Stimulated activated CD4-positive, alpha-beta T cell treated with anti-CD3 and anti-CD28 coated beads, Interleukin-2, amount 100 ng/mL, for 4 hours (primary cell): ENCODE measurements at regions not wholly inside any gene's neighbourhood (a gene's known extent, or its start where the extent isn't known, plus 50 kb on each side); places are given as distances from the start of the nearest gene placed in this dataset.

Experiments used
- DNase-seq: peaks from one replicate; pipeline ENCODE4 v3.0.0-alpha.2; 2020; ENCODE audit warnings: low read depth

GRCh38 chr2:30371028-30371689 is 75.9 kb upstream of the LCLAT1 start:
- no peak for DNase-seq

DNA sequence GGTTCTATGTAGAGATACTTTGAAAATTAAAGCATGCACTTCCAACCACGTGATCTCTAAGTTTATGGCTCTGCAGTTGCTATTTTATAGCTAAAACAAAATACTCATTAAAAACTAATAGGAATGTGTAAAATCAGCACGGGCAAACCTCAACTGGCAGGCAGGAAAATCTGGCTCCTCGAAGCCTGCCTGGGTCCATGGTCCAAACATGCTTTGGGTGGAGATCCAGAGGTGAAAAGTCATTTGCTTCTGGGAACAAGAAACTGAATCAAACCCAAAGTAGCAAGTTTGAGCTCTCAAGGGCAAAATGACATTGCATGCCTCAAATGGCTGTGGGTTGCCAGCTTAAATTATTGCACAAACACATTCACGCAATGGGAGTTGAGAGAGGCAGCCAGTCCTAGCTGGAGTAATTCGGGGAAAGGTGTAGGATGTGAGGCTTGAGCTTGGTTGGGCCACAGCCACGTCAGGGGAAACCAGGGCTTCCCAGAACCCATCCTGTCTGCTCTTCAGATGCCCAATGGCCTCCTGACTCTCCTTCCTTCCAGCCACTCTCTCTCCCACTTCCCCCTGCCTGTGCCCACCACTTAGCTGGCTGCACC is 75.2 kb upstream of the LCLAT1 start:
- no peak for DNase-seq

- no peak for DNase-seq
Measured at GRCh38 chr2:30372826-30373225, 74.2 kb upstream of the LCLAT1 start.

- no peak for DNase-seq
Measured at GRCh38 chr2:30373881-30374302, 73.2 kb upstream of the LCLAT1 start.

DNA sequence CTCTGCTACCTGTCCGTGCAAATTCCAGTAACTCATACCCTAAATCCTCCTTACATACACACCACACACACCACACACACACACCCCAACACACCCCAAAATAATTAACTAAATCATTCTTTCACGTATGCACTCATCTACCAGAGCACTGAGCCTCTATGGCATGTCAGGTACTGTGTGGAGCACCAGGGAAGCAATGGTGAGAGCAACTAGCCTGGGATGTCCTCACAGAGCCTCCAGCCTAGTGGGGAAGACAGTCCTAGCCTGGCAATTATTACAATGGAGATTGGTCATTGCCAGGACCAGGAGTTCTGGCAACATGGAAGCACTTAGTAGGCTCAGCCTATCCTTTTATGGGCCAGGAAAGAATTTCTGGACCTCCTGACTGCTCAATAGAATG is 72.7 kb upstream of the LCLAT1 start:
- no peak for DNase-seq

- DNase-seq, result no peak
Measured at GRCh38 chr2:30375915-30376314, 71.1 kb upstream of the LCLAT1 start.

GRCh38 chr2:30379481-30379880 is 67.6 kb upstream of the LCLAT1 start:
- no peak for DNase-seq

DNA sequence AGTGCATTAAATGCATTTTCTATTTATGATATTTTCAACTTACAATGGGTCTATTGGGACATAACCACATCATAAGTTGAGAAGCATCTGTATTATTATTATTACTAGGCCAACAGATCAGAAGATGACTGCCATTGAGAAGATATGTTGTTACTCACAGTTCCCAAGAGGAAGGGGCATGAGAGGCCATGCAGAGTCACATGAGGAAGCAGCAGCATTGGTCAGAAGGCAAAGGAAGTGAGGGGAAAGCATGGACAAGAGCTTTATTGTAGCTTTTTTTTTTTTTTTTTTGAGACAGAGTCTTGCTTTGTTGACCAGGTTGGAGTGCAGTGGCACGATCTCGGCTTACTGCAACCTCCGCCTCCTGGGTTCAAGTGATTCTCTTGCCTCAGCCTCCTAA is 66.2 kb upstream of the LCLAT1 start:
- DNase-seq, result no peak

- DNase-seq, result no peak
Measured at GRCh38 chr2:30382162-30382783, 64.8 kb upstream of the LCLAT1 start.

DNA sequence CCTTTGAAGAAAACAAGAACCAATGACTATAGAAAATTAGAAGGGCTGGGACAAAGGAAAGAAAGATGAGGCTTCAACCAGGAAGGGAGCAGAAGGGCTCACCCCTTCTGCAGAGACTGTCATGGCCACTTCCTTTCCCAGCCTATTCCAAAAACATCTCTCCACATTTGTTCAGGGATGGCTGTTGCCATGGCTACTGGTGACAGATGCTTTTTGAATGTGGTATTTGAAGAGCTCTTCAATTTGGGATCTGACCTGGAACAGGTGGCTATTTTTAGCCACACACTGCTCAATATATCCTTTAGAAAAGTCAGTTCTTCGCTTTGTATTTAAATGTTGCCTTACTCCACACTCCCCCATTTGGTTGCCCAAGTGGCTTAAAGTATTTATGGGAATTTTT is 64.1 kb upstream of the LCLAT1 start:
- no peak for DNase-seq

DNA sequence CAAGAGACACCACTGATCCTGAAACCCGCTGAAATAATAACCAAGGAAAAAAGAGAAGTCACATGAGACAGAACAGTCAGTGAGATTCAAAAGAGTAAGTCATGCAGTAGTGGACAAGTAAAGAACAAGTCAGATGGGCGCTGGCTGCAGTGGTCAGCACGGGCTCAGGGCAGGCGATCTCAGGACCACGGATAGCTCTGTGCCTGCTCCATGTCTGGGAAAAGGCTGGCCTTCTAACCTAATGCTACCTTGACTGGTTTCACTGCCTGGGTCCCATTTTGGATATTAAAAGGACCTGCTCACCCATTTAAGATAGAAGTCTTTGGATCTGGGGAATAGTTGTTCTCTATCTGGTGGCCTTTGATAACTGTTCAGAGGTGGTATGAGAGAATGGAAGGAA is 61.7 kb upstream of the LCLAT1 start:
- DNase-seq, result no peak

DNA sequence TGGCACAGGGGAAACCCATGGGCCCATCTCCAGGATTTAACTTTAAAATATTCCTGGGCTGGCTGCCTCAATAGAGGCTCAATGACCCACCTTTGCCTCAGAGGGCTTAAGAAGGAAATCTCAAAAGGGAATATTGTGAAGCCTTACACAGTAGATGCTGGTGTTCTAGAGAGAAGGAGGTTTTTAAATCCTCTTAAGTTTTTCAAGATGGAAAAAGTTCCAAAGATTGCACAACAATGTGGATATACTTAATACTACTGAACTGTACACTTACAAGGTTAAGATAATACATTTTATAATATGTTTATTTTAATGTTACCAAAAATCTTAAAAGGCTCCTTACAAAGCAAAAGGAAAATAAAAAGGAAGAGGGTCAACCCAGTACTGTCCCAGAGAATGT is 54.9 kb upstream of the LCLAT1 start:
- DNase-seq, result no peak

GRCh38 chr2:30393510-30393909 is 53.5 kb upstream of the LCLAT1 start:
- no peak for DNase-seq

DNA sequence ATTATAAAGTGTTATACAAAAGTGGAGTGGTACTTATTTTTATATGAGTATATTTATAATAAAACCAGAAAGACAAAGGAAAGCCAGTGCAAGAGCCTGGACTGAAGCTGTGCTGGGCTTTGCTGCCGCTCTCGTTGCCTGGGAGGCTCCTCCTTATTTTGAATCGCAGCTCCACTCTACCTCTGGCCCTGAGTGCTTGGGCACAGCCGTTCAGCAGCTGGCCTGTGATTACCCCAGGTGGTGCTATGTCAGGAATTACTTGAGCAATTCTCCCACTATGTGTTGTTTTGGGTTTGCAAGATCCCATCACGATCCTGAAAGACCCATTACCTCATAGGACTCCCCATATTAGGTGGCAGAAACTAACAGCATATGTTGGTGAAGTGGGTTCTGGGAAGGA is 53.0 kb upstream of the LCLAT1 start:
- DNase-seq, result no peak

DNA sequence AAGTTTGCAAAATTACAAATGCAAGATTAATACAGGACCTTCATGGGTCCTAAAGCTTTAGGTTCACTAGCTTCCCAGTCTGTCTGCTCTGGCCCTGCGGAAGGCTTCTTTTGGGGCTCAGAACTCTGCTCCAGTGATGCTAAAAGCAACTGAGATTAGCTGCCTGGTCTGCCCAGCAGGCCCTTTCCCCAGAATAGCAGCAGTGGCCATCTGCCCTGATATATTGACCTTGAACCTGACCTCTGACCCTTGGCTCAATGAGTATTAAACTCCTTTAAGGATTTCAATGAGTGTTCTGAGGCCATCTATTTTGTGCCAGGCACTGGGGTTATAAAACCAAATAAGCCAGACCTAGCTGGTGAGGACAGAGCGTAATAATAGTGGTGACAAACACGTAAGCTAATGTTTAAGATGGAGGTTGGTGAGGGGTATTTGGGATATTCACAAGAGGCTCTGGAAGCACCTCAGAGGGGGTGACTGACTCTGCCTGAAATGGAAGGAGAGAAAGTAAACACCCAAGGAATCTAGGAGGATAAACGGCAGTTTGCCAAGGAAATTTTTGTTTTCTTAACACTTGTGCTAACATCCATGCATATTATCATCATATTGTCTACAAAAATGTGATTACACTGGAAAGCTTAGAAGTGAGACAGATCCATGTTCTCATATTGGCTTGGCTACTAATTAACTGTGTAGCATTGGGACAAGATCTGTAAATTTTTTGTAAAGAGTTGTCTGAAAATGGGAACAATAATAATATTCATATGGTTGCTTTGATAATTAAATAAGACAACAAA is 50.4 kb upstream of the LCLAT1 start:
- DNase-seq, result no peak
